HCT116 (cell line): ENCODE measurements at regions not wholly inside any gene's neighbourhood (a gene's known extent, or its start where the extent isn't known, plus 50 kb on each side); places are given as distances from the start of the nearest gene placed in this dataset.

Experiments
- CEBPB ChIP-seq: IDR thresholded peaks from 2 replicates; pipeline ENCODE4 v1.6.1; 2012; ENCODE audit warnings: low read depth
- CTCF ChIP-seq, 3 experiments: fragments of 200-600 bp in 1 of 3; sonication (generic) in 1 of 3; IDR thresholded peaks in 2 of 3; conservative IDR thresholded peaks in 1 of 3; 2 replicates each; pipeline ENCODE4 v1.5.1; 2012 to 2017; ENCODE audit warnings: low read depth in 2 of 3, low read length in 2 of 3, antibody characterized with exemption in 1 of 3, borderline replicate concordance in 1 of 3, control low read depth in 1 of 3, mild to moderate bottlenecking in 1 of 3, mixed read lengths in 1 of 3, mixed run types in 1 of 3, moderate library complexity in 1 of 3; ENCODE audit not compliant: insufficient read depth in 1 of 3
- ELF1 ChIP-seq: IDR thresholded peaks from 2 replicates; pipeline ENCODE4 v1.6.1; 2012; ENCODE audit warnings: low read depth, borderline replicate concordance
- EZH2 ChIP-seq: fragments of 200-600 bp; sonication (generic); IDR thresholded peaks from 2 replicates; pipeline ENCODE4 v1.6.1; 2017; ENCODE audit warnings: antibody characterized with exemption, mixed run types
- EZH2phosphoT487 ChIP-seq: fragments of 200-600 bp; IDR thresholded peaks from 2 replicates; pipeline ENCODE4 v1.6.1; 2018; ENCODE audit warnings: antibody characterized with exemption, borderline replicate concordance
- FOSL1 ChIP-seq: IDR thresholded peaks from 2 replicates; pipeline ENCODE4 v1.6.1; 2012; ENCODE audit warnings: low read depth
- MAX ChIP-seq: IDR thresholded peaks from 2 replicates; pipeline ENCODE4 v1.6.1; 2012
- POLR2A ChIP-seq: IDR thresholded peaks from 2 replicates; pipeline ENCODE4 v1.7.0; 2011; ENCODE audit warnings: borderline replicate concordance; ENCODE audit not compliant: insufficient read depth, insufficient read length; ENCODE audit errors: extremely low read depth
- POLR2AphosphoS5 ChIP-seq: IDR thresholded peaks from 2 replicates; pipeline ENCODE4 v1.6.1; 2011; ENCODE audit warnings: mild to moderate bottlenecking, low read depth, low read length, moderate library complexity
- REST ChIP-seq: IDR thresholded peaks from 2 replicates; pipeline ENCODE4 v1.6.1; 2012; ENCODE audit warnings: low read depth
- ZFX ChIP-seq: fragments of 450-650 bp; IDR thresholded peaks from 2 replicates; pipeline ENCODE4 v1.6.1; 2017
- ZNF274 ChIP-seq: fragments of 200-500 bp; sonication (Bioruptor generic); IDR thresholded peaks from 2 replicates; pipeline ENCODE4 v1.6.1; 2014; ENCODE audit warnings: mild to moderate bottlenecking, low read depth, low read length, inconsistent platforms

- TF ChIP-seq POLR2AphosphoS5 (no peak), MAX (no peak), CTCF (IDR thresholded peaks at IDR 0.05 in 2 of 3, conservative IDR thresholded peaks at IDR 0.05 in 1 of 3; ENCODE audit: borderline replicate concordance in 1 of 3, insufficient read depth in 1 of 3, low read depth in 2 of 3, low read length in 2 of 3) (no peak), REST (no peak), ZFX (no peak), EZH2 (no peak), FOSL1 (no peak), EZH2phosphoT487 (no peak), CEBPB (no peak), ZNF274 (no peak), POLR2A (no peak), ELF1 (no peak)
Observed at GRCh38 chr12:77630790-77631445, 199.8 kb upstream of the NAV3 start.
